D721Med (cell line): ENCODE measurements at regions not wholly inside any gene's neighbourhood (a gene's known extent, or its start where the extent isn't known, plus 50 kb on each side); places are given as distances from the start of the nearest gene placed in this dataset.

Experiments
- DNase-seq: peaks from one replicate; pipeline ENCODE4 v3.0.0; 2011; ENCODE audit warnings: low spot score; ENCODE audit not compliant: insufficient read length
- FAIRE-seq: peaks from 2 replicates; lab custom pipeline; 2011; peaks lifted over from hg19 to GRCh38; lab: Jason Lieb, UNC
- CTCF ChIP-seq: IDR thresholded peaks from 2 replicates; pipeline ENCODE4 v1.5.1; 2012; ENCODE audit warnings: mild to moderate bottlenecking, control low read depth; ENCODE audit not compliant: insufficient read depth; ENCODE audit errors: missing control alignments

- DNase-seq (no peak), FAIRE-seq (no peak)
- no peak for TF ChIP-seq CTCF
These were observed 81.7 kb downstream of the LINC00237 start for GRCh38 chr20:21024420-21024819.

DNA sequence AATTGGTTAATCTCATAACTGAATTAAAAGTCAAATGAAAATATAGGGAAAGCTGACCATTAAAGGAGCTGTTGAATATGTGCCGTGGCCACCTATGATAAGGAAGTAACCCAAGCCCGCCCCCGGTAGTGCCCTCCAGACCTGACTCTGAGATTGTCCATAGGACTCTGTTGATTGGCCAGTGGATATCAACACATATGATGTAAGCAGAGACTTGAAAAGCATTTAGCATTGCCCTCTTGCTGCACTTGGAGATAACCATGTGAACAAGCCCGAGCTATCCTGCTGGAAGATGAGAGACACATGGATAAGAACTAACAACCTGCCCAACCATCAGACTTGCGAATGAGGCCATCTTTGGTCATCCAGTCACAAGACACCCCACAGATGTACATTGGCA is 83.2 kb downstream of the LINC00237 start:
- FAIRE-seq, result no peak
- TF ChIP-seq CTCF, result no peak
- DNase-seq, result no peak

GRCh38 chr20:21021472-21021790 is 84.7 kb downstream of the LINC00237 start:
- no peak for TF ChIP-seq CTCF
- DNase-seq, result no peak
- no peak for FAIRE-seq

- no peak for TF ChIP-seq CTCF
- DNase-seq (no peak), FAIRE-seq (no peak)
These were observed 85.3 kb downstream of the LINC00237 start for GRCh38 chr20:21020659-21021471.

DNA sequence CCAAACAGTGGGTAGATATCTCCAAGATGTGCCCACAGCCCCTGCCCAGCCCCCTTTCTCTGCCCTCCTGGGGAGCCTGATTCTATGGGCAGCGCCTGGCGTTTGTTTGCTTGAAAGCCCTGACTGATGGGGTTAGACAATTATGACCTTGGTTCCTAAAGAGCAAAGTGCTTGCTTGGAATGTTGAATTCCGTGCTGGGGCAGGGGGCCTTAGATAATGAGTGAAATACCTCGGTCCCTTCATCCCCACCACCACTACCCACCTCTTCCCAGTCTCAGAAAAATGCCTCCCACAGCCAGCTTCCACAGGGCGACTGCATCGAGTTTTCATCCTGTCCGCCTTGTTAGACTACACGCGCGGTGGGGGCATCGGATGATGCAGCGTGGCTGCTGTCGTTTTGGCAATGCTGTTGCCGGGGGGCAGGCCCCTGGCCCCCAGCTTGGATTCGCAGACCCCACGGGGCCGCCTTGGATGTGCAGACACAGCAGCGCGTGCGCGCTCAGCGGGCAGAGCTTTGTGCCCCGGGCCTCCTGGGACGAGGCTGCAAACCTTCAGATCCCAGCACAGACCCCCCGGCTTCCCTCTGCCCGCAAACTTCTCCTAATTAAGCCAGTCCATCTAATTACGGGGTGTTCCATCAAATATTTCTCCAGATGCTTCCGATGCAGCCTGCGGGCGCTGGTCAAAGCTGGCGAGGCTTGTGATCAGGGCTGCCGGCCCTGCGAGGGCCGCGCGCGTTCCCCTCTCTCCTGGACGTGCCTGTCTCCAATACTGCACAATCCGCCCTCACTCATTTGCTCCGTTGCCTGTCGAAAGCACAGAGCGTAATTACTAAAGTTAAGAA is 86.1 kb downstream of the LINC00237 start:
- no peak for TF ChIP-seq CTCF
- FAIRE-seq (no peak), DNase-seq (no peak)

DNA sequence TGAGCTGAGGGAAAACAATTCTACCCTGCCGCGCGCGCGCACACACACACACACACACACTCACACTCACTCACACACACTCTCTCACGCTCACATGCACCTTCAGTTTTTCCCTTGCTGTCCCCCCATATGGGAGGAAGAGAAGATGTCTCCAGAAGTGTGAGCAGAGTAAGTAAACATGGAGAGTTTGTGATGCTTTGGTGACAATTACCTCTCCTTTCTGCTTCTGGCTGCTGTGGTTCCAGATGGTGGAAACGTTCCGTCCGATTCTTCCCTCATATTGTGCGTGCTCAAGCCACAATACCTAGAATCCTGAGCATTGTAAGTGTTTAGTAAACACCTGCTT is 86.7 kb downstream of the LINC00237 start:
- no peak for FAIRE-seq

More for the DNA sequence above, 86.7 kb downstream of the LINC00237 start:
- no peak for DNase-seq
- no peak for TF ChIP-seq CTCF
